ENCODE measurements at regions not wholly inside any gene's neighbourhood (a gene's known extent, or its start where the extent isn't known, plus 50 kb on each side); places are given as distances from the start of the nearest gene placed in this dataset.

DNA sequence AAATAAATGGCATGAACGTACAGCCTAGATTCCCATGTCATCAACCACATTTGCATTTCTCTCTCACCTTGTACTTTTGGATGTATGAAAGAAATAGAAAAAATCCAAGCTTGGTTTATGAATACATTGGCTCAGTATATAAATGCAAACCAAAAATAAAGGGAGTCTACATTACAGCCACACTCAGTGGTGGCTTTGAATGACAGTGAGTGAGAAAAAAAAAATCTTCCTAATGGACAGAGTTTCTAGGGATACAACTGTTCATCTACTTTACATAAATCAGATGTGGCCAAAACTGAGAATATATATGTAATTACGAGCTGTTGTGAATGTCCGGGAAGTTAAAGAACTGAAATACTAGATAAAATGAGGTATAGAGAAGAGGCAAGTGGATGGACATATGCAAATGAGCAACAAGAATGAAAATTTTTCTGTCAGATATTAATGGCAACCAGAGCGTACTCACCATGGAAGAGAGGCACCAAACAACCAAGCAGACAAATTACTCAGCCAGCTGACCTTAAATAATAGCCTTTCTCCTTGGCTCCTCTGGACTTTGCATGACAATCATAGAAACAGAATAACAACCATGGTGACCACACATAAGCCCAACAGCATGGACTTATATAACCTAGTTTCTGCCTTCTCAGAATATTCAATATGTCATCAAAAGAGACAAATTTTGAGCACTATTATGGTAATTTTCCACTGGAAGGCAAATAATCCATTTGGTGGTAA is 1305.8 kb downstream of the OTOL1 start:
- TF ChIP-seq, protein P1, sequence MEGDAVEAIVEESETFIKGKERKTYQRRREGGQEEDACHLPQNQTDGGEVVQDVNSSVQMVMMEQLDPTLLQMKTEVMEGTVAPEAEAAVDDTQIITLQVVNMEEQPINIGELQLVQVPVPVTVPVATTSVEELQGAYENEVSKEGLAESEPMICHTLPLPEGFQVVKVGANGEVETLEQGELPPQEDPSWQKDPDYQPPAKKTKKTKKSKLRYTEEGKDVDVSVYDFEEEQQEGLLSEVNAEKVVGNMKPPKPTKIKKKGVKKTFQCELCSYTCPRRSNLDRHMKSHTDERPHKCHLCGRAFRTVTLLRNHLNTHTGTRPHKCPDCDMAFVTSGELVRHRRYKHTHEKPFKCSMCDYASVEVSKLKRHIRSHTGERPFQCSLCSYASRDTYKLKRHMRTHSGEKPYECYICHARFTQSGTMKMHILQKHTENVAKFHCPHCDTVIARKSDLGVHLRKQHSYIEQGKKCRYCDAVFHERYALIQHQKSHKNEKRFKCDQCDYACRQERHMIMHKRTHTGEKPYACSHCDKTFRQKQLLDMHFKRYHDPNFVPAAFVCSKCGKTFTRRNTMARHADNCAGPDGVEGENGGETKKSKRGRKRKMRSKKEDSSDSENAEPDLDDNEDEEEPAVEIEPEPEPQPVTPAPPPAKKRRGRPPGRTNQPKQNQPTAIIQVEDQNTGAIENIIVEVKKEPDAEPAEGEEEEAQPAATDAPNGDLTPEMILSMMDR (IDR thresholded peaks at IDR 0.05) = no peak
- TF ChIP-seq POLR2A (IDR thresholded peaks at IDR 0.05) = no peak
